ENCODE measurements at regions not wholly inside any gene's neighbourhood (a gene's known extent, or its start where the extent isn't known, plus 50 kb on each side); places are given as distances from the start of the nearest gene placed in this dataset.

DNA sequence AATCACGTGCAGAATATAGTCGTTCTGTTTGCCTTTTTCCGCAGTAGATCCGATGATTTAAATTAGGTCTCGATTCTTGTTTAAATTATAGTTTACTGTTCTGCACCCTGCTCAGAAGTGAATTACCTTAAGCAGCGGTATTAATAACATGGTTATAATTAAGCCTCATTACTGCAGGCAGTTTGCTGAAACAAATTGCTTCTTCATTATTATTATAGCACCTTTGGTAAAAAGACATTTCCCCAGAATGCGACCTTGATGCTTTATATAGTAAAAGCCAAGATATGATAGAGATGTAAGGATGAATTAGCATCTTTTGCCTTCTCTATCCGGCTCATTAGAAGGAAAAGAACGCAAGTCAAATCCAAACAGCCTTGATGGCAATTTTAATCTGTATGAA is 625.2 kb upstream of the CADM1 start:
- H3K9me3 ChIP-seq (ENCODE audit: control insufficient read depth, insufficient read depth, low read length), result no peaks in the 10 kb centered on the region
- no peak overlapping the region for H3K9ac ChIP-seq (ENCODE audit: low read depth, low read length)
- no peaks in the 10 kb centered on the region for H3K36me3 ChIP-seq (ENCODE audit: control insufficient read depth, insufficient read depth, low read length)
- no peaks in the 10 kb centered on the region for H3K27me3 ChIP-seq (ENCODE audit: control insufficient read depth, insufficient read depth, low read length)
- H3K4me1 ChIP-seq (ENCODE audit: control insufficient read depth, insufficient read depth, low read length), result no peaks in the 10 kb centered on the region
- H3K4me3 ChIP-seq (ENCODE audit: low read depth, low read length), result no peak overlapping the region

DNA sequence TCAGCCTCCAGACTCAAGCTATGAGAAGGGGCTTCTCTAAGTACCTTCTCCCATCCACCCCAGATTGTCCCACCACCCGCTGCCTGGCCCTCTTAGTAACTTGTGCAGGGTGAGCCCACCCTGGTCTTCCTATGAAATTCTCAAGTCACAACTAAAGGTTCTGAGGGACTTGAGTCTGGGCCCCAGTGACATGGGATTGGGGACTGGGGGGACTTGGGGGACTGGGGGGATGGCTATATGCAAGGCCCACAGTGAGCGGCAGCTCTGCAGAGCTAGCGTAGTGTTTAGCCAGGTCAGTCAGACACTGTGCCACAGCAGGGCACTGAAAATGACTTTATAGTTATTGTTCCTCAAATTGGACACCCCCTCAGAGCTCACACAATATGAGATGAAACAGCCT is 622.3 kb upstream of the CADM1 start:
- H3K9ac ChIP-seq (ENCODE audit: low read depth, low read length), result no peak overlapping the region
- no peaks in the 10 kb centered on the region for H3K27me3 ChIP-seq (ENCODE audit: control insufficient read depth, insufficient read depth, low read length)
- no peaks in the 10 kb centered on the region for H3K36me3 ChIP-seq (ENCODE audit: control insufficient read depth, insufficient read depth, low read length)
- H3K4me3 ChIP-seq (ENCODE audit: low read depth, low read length), result no peak overlapping the region
- H3K4me1 ChIP-seq (ENCODE audit: control insufficient read depth, insufficient read depth, low read length), result no peaks in the 10 kb centered on the region
- no peaks in the 10 kb centered on the region for H3K9me3 ChIP-seq (ENCODE audit: control insufficient read depth, insufficient read depth, low read length)

DNA sequence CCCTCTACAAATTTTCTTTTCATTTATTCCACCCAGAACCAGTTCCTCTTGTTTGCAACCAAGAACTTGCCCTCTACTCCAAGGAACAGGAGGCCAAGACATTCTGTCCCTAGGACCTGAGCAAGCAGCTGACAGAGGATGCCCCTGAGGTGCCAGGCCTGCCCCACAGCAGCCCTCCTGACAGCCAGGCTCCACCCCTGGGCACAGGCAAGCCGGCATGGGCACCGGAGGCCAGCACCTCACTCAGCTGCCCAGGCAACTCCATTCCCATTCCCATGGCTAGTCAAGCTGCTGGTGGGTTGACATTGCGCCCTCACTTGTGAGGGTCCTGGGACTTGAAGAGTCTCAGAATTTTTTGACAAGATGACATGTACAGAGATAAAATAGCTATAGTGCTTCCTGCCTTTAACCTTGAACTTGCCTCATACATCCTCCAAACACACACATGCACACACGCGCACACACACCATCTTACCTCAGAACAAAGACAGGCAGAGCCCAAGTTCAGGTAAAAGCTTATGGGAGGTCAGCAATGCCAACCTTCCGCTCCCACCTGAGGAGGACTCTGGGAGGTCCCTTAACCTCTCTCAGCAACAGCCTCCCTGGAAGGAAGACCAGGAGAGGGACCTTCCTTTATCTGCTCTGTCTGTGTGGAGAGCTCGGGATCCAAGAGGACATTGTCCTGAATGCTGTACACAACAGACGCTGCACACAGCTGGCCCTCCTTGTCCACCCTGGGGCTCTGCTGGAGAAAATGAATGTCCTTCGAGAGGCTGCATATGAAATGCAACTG is 620.9 kb upstream of the CADM1 start:
- no peak overlapping the region for H3K4me3 ChIP-seq (ENCODE audit: low read depth, low read length)
- no peaks in the 10 kb centered on the region for H3K9me3 ChIP-seq (ENCODE audit: control insufficient read depth, insufficient read depth, low read length)
- H3K27me3 ChIP-seq (ENCODE audit: control insufficient read depth, insufficient read depth, low read length), result no peaks in the 10 kb centered on the region
- no peak overlapping the region for H3K9ac ChIP-seq (ENCODE audit: low read depth, low read length)
- H3K36me3 ChIP-seq (ENCODE audit: control insufficient read depth, insufficient read depth, low read length), result no peaks in the 10 kb centered on the region
- H3K4me1 ChIP-seq (ENCODE audit: control insufficient read depth, insufficient read depth, low read length), result no peaks in the 10 kb centered on the region

DNA sequence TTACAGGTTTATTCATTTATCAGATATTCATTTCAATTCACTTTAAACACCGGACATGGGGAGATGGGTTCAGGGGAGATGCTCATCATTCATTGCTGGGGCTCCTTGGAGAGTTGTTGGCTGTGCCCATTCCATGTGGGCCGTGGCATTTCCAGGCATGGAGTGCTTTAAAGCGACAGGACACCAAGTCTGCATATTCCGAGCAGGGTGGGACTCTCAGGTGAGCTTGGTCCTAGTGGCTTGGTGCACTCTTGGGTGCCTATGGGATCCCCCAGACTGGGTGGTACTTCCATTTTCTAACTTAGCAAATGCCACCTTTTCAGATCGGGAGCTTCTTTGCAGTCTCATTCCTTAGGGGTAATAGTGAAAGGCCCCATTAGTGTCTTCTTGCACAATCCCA is 619.5 kb upstream of the CADM1 start:
- Histone ChIP-seq H3K36me3 (ENCODE audit: control insufficient read depth, insufficient read depth, low read length) (no peaks in the 10 kb centered on the region), H3K9ac (ENCODE audit: low read depth, low read length) (no peak overlapping the region), H3K4me3 (ENCODE audit: low read depth, low read length) (no peak overlapping the region), H3K4me1 (ENCODE audit: control insufficient read depth, insufficient read depth, low read length) (no peaks in the 10 kb centered on the region), H3K27me3 (ENCODE audit: control insufficient read depth, insufficient read depth, low read length) (no peaks in the 10 kb centered on the region), H3K9me3 (ENCODE audit: control insufficient read depth, insufficient read depth, low read length) (no peaks in the 10 kb centered on the region)

DNA sequence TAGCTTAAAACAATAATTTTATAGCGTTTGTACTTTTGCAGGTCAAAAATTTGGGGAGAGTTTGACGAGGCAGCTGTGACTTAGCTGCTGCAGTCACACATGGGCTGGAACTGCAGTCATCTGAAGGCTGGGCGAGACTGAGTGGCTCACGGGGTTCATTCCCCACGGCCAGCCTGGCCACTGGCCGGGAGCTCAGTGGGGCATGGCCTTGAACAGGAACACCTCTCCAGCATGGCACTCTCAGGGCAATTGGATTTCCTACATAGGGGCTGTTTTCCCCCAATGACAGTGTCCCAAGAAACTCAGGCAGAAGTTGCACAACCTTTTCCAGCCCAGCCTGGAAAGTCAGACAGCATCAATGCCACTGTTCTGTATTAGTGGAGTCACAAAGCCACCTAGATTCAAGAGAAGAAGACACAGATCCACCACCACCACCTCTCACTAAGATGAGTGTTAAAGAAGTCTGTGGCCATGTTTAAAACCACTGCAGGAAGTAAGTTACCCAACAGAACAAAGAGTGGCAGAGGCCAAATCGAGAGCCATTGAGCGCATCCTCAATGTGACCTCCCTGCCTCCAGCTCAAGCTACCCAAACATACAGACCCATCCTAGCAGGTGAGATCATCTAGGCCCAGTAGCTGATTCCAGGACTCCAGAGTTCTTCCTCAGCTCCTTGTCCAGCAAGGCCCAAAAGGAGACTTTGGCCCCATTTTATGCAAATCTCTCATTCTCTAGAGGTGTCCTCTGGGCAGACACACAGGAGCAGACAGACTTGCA is 618.7 kb upstream of the CADM1 start:
- H3K27me3 ChIP-seq (ENCODE audit: control insufficient read depth, insufficient read depth, low read length), result no peaks in the 10 kb centered on the region
- no peak overlapping the region for H3K9ac ChIP-seq (ENCODE audit: low read depth, low read length)
- H3K36me3 ChIP-seq (ENCODE audit: control insufficient read depth, insufficient read depth, low read length), result no peaks in the 10 kb centered on the region
- H3K4me1 ChIP-seq (ENCODE audit: control insufficient read depth, insufficient read depth, low read length), result no peaks in the 10 kb centered on the region
- no peaks in the 10 kb centered on the region for H3K9me3 ChIP-seq (ENCODE audit: control insufficient read depth, insufficient read depth, low read length)
- H3K4me3 ChIP-seq (ENCODE audit: low read depth, low read length), result no peak overlapping the region

DNA sequence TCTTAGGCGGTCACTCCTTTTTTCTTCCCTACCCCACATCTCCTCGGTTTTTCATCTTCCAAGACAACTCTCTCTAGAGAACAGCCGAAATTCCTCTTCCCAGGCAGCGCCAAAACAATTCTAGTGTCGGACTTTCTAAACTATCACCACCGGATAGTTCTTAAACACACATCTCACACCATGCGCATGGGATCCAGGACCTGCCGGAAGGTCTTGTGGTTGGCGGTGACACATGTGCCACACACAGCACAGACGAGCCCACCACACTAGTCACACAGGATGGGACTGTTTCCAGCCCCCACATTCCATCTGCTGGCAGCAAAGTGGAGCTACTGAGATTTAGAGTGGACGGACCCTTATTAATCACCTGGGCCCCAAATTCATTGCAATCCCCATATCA is 614.9 kb upstream of the CADM1 start:
- Histone ChIP-seq H3K27me3 (ENCODE audit: control insufficient read depth, insufficient read depth, low read length) (peaks cover 3% of the 10 kb centered on the region), H3K9ac (ENCODE audit: low read depth, low read length) (no peak overlapping the region), H3K36me3 (ENCODE audit: control insufficient read depth, insufficient read depth, low read length) (no peaks in the 10 kb centered on the region), H3K4me1 (ENCODE audit: control insufficient read depth, insufficient read depth, low read length) (no peaks in the 10 kb centered on the region), H3K9me3 (ENCODE audit: control insufficient read depth, insufficient read depth, low read length) (no peaks in the 10 kb centered on the region), H3K4me3 (ENCODE audit: low read depth, low read length) (no peak overlapping the region)

DNA sequence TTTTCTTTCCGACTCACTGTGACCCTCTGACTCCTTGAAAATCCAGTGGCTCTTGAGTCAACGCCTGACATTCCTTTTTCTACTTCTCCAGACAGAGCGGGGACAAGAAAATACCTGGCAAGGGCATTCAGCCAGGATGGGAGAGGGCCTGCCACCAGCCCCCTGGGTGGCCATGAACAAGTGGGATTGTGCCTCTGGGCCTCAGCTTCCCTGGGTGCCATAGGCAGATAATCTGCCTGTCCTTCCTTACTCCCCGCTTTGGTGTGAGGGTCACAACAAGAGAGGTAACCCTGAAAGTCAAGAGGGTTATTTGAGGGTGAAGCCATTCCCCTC is 613.9 kb upstream of the CADM1 start:
- no peaks in the 10 kb centered on the region for H3K9me3 ChIP-seq (ENCODE audit: control insufficient read depth, insufficient read depth, low read length)
- H3K9ac ChIP-seq (ENCODE audit: low read depth, low read length), result no peak overlapping the region
- H3K4me3 ChIP-seq (ENCODE audit: low read depth, low read length), result no peak overlapping the region
- H3K36me3 ChIP-seq (ENCODE audit: control insufficient read depth, insufficient read depth, low read length), result no peaks in the 10 kb centered on the region
- H3K4me1 ChIP-seq (ENCODE audit: control insufficient read depth, insufficient read depth, low read length), result no peaks in the 10 kb centered on the region
- peaks cover 3% of the 10 kb centered on the region for H3K27me3 ChIP-seq (ENCODE audit: control insufficient read depth, insufficient read depth, low read length)

DNA sequence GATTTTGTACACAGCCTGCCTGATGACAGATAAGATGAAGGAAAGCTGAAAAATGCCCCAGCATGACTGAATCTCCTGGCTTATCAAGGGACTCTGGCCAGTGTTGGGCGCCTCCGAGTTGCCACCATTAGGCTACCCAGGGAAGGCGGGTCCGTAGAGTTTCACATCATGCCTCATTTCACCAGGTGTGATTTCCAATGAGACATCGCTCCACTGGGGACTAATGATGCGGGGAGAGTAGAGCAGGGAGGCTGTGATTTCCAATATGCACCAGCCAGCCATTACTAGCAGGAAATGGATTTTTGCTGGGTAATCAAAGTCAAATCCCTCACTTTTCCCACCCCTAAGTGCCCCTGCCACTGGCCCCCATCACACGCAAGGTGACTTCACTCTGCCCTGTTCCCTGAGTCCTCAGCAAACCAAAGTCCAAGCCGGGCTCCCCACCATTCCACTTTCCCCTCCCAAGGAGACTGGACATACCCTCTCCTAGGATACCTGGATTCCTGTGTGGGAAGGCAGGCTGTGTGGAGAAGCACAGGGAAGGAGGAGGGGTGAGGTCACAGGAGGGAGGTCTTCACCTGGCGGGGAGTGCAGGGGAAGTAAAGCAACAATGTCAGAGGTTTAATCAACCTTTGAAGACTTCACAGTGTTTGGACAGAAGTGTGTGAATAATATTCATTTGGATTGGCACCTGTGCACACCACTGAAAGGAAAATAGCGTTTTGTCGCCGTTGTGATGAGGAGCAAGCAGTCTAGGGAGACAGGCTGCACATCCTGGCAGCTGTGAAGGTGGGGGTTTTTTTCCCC is 613.3 kb upstream of the CADM1 start:
- H3K9ac ChIP-seq (ENCODE audit: low read depth, low read length), result no peak overlapping the region
- no peaks in the 10 kb centered on the region for H3K4me1 ChIP-seq (ENCODE audit: control insufficient read depth, insufficient read depth, low read length)
- no peaks in the 10 kb centered on the region for H3K36me3 ChIP-seq (ENCODE audit: control insufficient read depth, insufficient read depth, low read length)
- no peaks in the 10 kb centered on the region for H3K9me3 ChIP-seq (ENCODE audit: control insufficient read depth, insufficient read depth, low read length)
- no peak overlapping the region for H3K4me3 ChIP-seq (ENCODE audit: low read depth, low read length)
- H3K27me3 ChIP-seq (ENCODE audit: control insufficient read depth, insufficient read depth, low read length), result peaks cover 6% of the 10 kb centered on the region

DNA sequence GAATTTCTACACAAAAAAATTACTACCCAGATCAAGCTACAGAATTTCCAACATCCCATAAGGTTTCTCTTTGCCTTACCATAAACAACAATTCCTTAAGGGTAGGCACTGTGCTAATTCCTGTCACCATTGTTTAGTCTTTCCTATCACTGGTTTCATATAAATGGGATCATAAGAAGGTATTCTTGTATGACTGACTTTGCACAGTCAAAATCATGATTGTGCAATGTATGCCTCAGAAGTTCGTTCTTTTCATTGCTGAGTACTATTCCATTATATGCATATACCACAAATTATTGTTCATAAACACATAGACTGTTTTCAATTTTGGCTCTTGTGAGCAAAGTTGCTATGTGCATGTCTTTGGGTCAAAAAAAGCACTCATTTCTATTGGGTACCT is 611.6 kb upstream of the CADM1 start:
- Histone ChIP-seq H3K4me3 (ENCODE audit: low read depth, low read length) (no peak overlapping the region), H3K9ac (ENCODE audit: low read depth, low read length) (no peak overlapping the region), H3K4me1 (ENCODE audit: control insufficient read depth, insufficient read depth, low read length) (no peaks in the 10 kb centered on the region), H3K27me3 (ENCODE audit: control insufficient read depth, insufficient read depth, low read length) (peaks cover 22% of the 10 kb centered on the region), H3K9me3 (ENCODE audit: control insufficient read depth, insufficient read depth, low read length) (no peaks in the 10 kb centered on the region), H3K36me3 (ENCODE audit: control insufficient read depth, insufficient read depth, low read length) (no peaks in the 10 kb centered on the region)

DNA sequence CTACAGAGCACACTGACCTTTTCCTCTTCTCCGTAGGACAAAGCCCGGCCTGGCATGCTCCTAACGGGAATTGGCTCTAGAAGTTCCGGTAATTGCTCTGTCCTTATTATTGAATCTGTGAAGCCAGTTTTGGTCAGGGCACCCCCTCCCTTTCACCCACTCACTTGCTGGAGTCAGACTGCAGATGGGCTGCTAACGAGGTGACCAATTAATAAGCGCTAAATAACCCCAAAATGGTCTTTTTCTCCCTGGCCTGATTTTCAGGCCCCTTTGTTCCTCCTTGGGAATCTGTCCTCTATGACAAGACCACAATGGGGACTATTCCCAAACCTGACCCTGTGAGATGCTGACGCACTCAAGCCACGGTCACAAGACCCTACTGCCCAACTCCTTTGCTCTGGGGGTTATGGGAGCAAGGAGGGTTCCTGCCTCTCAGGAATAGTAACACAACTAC is 610.0 kb upstream of the CADM1 start:
- Histone ChIP-seq H3K4me1 (ENCODE audit: control insufficient read depth, insufficient read depth, low read length) (no peaks in the 10 kb centered on the region), H3K27me3 (ENCODE audit: control insufficient read depth, insufficient read depth, low read length) (peaks cover 38% of the 10 kb centered on the region), H3K36me3 (ENCODE audit: control insufficient read depth, insufficient read depth, low read length) (no peaks in the 10 kb centered on the region), H3K9me3 (ENCODE audit: control insufficient read depth, insufficient read depth, low read length) (no peaks in the 10 kb centered on the region), H3K9ac (ENCODE audit: low read depth, low read length) (no peak overlapping the region), H3K4me3 (ENCODE audit: low read depth, low read length) (no peak overlapping the region)

DNA sequence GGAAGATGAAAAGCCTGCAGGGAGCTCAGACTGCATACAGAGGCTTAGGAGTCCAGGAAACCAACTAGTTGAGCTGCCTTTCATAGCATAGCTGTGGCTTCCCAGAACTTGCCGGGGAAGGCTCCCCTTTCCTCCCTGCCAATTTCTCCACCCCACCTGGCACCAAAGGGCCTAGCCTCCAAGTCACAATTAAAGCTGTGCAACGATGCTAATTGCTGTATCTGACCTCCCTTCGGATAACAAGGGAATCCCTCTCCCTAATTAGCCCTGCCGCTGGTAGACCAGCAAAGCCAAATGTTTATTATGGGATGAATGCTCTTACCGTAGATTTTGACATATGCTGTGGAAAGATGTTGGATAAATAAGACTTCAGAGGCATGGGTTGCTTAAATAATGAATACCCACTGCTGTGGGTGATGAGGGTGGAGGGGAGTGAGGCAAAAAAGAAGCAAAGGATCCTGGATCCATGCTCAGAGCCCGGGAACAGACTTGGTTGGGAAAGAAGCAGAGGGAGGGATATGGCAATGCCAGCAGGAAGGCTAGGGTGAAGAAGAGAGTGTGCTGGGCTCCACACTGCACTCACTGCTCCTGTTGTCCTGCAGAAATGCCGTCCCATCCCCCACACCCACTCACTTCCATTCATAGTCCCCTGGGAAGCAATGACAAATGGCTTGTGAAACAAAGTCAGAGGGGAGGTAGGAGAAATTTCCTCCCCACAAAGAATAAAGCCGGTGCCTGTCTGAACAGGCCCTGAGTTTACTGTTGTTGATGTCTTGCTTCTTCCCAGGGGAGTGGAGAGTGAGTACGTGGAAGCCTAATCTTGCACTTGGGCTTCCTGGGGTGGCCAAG is 608.1 kb upstream of the CADM1 start:
- no peaks in the 10 kb centered on the region for H3K36me3 ChIP-seq (ENCODE audit: control insufficient read depth, insufficient read depth, low read length)
- H3K9me3 ChIP-seq (ENCODE audit: control insufficient read depth, insufficient read depth, low read length), result no peaks in the 10 kb centered on the region
- H3K4me1 ChIP-seq (ENCODE audit: control insufficient read depth, insufficient read depth, low read length), result no peaks in the 10 kb centered on the region
- no peak overlapping the region for H3K9ac ChIP-seq (ENCODE audit: low read depth, low read length)
- H3K4me3 ChIP-seq (ENCODE audit: low read depth, low read length), result no peak overlapping the region
- peaks cover 57% of the 10 kb centered on the region for H3K27me3 ChIP-seq (ENCODE audit: control insufficient read depth, insufficient read depth, low read length)
